ENCODE measurements at regions not wholly inside any gene's neighbourhood (a gene's known extent, or its start where the extent isn't known, plus 50 kb on each side); places are given as distances from the start of the nearest gene placed in this dataset.

GRCh38 chr6:145020114-145020513 lies 715.2 kb downstream of the EPM2A start:
- H3K27me3 ChIP-seq (ENCODE audit: insufficient read depth, low read length), result no peaks in the 10 kb centered on the region
- H3K9ac ChIP-seq (ENCODE audit: low read depth, low read length), result no peak overlapping the region
- peaks cover 3% of the 10 kb centered on the region; the same call in 1 of the 2 replicates for H3K4me1 ChIP-seq (ENCODE audit: insufficient read depth, low read length)
- no peaks in the 10 kb centered on the region for H3K9me3 ChIP-seq (ENCODE audit: insufficient read depth, low read depth, low read length)
- H3K4me3 ChIP-seq (ENCODE audit: low read length), result no peak overlapping the region
- H3K27ac ChIP-seq (ENCODE audit: low read length), result no peak overlapping the region
- H3K36me3 ChIP-seq (ENCODE audit: insufficient read depth, low read depth, low read length), result no peaks in the 10 kb centered on the region

- Histone ChIP-seq H3K36me3 (ENCODE audit: insufficient read depth, low read depth, low read length) (no peaks in the 10 kb centered on the region), H3K9me3 (ENCODE audit: insufficient read depth, low read depth, low read length) (no peaks in the 10 kb centered on the region), H3K4me1 (ENCODE audit: insufficient read depth, low read length) (peaks cover 3% of the 10 kb centered on the region; the same call in 1 of the 2 replicates), H3K9ac (ENCODE audit: low read depth, low read length) (no peak overlapping the region), H3K27me3 (ENCODE audit: insufficient read depth, low read length) (no peaks in the 10 kb centered on the region), H3K4me3 (ENCODE audit: low read length) (no peak overlapping the region), H3K27ac (ENCODE audit: low read length) (no peak overlapping the region)
These were observed 714.8 kb downstream of the EPM2A start for GRCh38 chr6:145020543-145020942.

DNA sequence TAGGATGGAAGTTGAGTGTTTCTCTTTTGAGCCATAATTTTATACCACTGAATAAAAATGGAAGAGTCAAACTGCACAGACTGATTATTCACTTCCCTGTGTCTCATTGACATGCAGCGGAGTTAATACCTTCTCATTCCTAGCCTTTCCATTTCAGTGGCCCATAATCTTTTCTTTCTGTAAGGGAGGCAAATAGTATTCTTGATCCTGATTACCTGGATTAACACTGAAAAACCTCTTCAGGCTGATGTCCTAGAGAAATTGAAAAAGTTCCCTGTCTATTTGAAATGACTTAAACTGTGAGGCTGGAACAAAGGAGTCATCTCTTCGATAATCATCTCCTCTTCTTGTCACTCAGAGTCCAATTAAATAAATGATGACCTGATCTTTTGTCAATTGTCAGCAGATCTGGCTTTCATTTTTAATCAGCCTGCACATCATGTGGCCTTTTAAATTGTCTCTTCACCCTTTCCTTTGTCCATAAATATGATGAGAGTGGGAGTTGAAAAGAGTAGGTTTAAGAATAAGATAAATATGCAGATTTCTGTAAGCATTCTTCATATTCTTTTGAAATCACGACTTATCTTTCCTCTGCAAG lies 713.0 kb downstream of the EPM2A start:
- Histone ChIP-seq H3K4me1 (ENCODE audit: insufficient read depth, low read length) (peaks cover 3% of the 10 kb centered on the region; the same call in 1 of the 2 replicates), H3K36me3 (ENCODE audit: insufficient read depth, low read depth, low read length) (no peaks in the 10 kb centered on the region), H3K4me3 (ENCODE audit: low read length) (no peak overlapping the region), H3K9ac (ENCODE audit: low read depth, low read length) (no peak overlapping the region), H3K27ac (ENCODE audit: low read length) (no peak overlapping the region), H3K27me3 (ENCODE audit: insufficient read depth, low read length) (no peaks in the 10 kb centered on the region), H3K9me3 (ENCODE audit: insufficient read depth, low read depth, low read length) (no peaks in the 10 kb centered on the region)

DNA sequence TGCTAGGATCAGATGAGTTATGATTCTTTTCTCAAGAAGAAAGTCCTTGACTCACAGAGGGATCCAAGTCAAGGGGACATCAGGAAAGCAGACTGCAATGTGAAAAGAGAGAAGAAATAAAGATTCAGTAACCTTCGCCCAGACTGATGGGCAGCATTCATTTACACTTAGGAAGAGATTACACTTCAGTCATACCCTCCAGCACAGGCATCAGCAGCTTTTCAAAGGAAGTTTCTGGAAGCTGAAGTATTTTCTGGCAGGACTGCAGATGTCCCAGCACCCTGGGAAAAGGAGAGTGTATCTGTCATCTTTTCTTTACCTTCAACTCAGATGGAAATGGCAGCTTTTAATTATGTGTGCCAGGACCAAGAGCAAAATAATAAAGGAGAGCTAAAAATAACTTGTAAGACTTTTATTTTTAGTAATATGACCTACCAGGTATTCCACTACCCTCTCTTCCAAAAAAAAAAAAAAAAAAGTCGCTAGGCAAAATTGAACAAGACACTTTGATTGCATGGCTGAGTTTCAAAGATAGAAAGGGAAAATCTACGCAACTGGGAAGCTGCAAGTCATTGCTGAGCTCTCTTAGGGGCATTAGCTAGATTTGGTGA lies 712.1 kb downstream of the EPM2A start:
- Histone ChIP-seq H3K4me3 (ENCODE audit: low read length) (no peak overlapping the region), H3K36me3 (ENCODE audit: insufficient read depth, low read depth, low read length) (no peaks in the 10 kb centered on the region), H3K27me3 (ENCODE audit: insufficient read depth, low read length) (no peaks in the 10 kb centered on the region), H3K4me1 (ENCODE audit: insufficient read depth, low read length) (peaks cover 3% of the 10 kb centered on the region; the same call in 1 of the 2 replicates), H3K9me3 (ENCODE audit: insufficient read depth, low read depth, low read length) (no peaks in the 10 kb centered on the region), H3K9ac (ENCODE audit: low read depth, low read length) (no peak overlapping the region), H3K27ac (ENCODE audit: low read length) (no peak overlapping the region)

GRCh38 chr6:145025488-145025887 lies 709.8 kb downstream of the EPM2A start:
- Histone ChIP-seq H3K4me3 (ENCODE audit: low read length) (no peak overlapping the region), H3K36me3 (ENCODE audit: insufficient read depth, low read depth, low read length) (no peaks in the 10 kb centered on the region), H3K9ac (ENCODE audit: low read depth, low read length) (no peak overlapping the region), H3K4me1 (ENCODE audit: insufficient read depth, low read length) (peaks cover 3% of the 10 kb centered on the region; the same call in 1 of the 2 replicates), H3K9me3 (ENCODE audit: insufficient read depth, low read depth, low read length) (no peaks in the 10 kb centered on the region), H3K27ac (ENCODE audit: low read length) (no peak overlapping the region), H3K27me3 (ENCODE audit: insufficient read depth, low read length) (no peaks in the 10 kb centered on the region)

GRCh38 chr6:145026267-145026679 lies 709.0 kb downstream of the EPM2A start:
- H3K27ac ChIP-seq (ENCODE audit: low read length), result no peak overlapping the region
- no peak overlapping the region for H3K4me3 ChIP-seq (ENCODE audit: low read length)
- H3K36me3 ChIP-seq (ENCODE audit: insufficient read depth, low read depth, low read length), result no peaks in the 10 kb centered on the region
- H3K27me3 ChIP-seq (ENCODE audit: insufficient read depth, low read length), result no peaks in the 10 kb centered on the region
- H3K9me3 ChIP-seq (ENCODE audit: insufficient read depth, low read depth, low read length), result no peaks in the 10 kb centered on the region
- peaks cover 3% of the 10 kb centered on the region; the same call in 1 of the 2 replicates for H3K4me1 ChIP-seq (ENCODE audit: insufficient read depth, low read length)
- no peak overlapping the region for H3K9ac ChIP-seq (ENCODE audit: low read depth, low read length)

DNA sequence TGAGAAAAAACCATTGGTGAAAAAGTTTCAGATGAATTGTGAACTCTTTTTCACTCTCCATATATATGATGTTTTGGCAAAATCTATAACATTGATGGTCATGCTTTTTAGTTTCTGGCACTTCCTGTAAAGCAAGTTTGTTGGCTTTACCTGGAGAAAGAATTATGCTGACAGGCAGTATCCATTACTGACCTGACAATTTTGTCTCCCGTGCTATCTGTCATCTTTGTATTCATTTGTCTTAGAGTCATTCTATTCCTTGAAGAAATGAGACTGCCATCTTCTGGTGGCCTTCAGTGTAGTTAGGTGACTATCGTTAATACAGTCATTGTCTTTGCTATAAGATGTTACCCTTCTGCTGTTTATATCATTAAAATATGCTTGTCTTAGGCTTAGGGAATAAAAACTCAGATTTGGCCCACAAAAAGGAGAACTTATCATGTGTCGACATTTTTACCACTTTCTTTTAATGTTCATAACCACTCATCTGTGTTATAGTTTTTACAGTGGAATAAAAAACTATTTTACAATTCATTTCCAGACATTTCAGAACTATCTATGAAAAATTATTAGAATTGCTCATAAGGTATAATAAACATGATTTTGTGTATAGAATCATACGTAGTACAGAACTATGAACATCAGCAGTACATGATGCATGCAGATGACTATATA lies 707.0 kb downstream of the EPM2A start:
- no peaks in the 10 kb centered on the region for H3K4me1 ChIP-seq (ENCODE audit: insufficient read depth, low read length)
- no peak overlapping the region for H3K4me3 ChIP-seq (ENCODE audit: low read length)
- no peak overlapping the region for H3K27ac ChIP-seq (ENCODE audit: low read length)
- no peak overlapping the region for H3K9ac ChIP-seq (ENCODE audit: low read depth, low read length)
- no peaks in the 10 kb centered on the region for H3K36me3 ChIP-seq (ENCODE audit: insufficient read depth, low read depth, low read length)
- no peaks in the 10 kb centered on the region for H3K27me3 ChIP-seq (ENCODE audit: insufficient read depth, low read length)
- no peaks in the 10 kb centered on the region for H3K9me3 ChIP-seq (ENCODE audit: insufficient read depth, low read depth, low read length)

DNA sequence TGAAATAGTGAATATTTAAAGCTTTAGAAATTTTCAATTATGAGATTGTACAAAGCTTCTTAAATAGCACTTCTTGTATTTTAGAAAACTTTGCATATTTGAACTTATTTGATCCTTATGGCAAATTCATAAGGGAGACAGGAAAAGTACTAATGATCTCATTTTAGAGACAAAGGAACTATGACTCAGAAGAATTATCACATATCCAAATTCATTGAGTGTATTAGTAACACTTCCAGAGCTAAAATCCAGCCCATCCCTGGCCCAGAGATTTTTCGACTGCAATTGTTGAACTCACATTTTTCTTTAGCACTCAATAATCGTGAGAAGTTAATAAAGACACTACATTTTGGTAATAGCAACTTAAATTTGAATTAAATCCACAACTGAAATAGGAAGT lies 704.3 kb downstream of the EPM2A start:
- no peaks in the 10 kb centered on the region for H3K4me1 ChIP-seq (ENCODE audit: insufficient read depth, low read length)
- no peaks in the 10 kb centered on the region for H3K27me3 ChIP-seq (ENCODE audit: insufficient read depth, low read length)

GRCh38 chr6:145031962-145032361 lies 703.4 kb downstream of the EPM2A start:
- H3K4me1 ChIP-seq (ENCODE audit: insufficient read depth, low read length), result no peaks in the 10 kb centered on the region
- H3K27me3 ChIP-seq (ENCODE audit: insufficient read depth, low read length), result no peaks in the 10 kb centered on the region
- no peak overlapping the region for H3K4me3 ChIP-seq (ENCODE audit: low read length)
- H3K27ac ChIP-seq (ENCODE audit: low read length), result no peak overlapping the region
- no peaks in the 10 kb centered on the region for H3K9me3 ChIP-seq (ENCODE audit: insufficient read depth, low read depth, low read length)
- no peaks in the 10 kb centered on the region for H3K36me3 ChIP-seq (ENCODE audit: insufficient read depth, low read depth, low read length)
- no peak overlapping the region for H3K9ac ChIP-seq (ENCODE audit: low read depth, low read length)

More for the DNA sequence above, 704.3 kb downstream of the EPM2A start:
- Histone ChIP-seq H3K4me3 (ENCODE audit: low read length) (no peak overlapping the region), H3K27ac (ENCODE audit: low read length) (no peak overlapping the region), H3K9ac (ENCODE audit: low read depth, low read length) (no peak overlapping the region), H3K9me3 (ENCODE audit: insufficient read depth, low read depth, low read length) (no peaks in the 10 kb centered on the region), H3K36me3 (ENCODE audit: insufficient read depth, low read depth, low read length) (no peaks in the 10 kb centered on the region)

DNA sequence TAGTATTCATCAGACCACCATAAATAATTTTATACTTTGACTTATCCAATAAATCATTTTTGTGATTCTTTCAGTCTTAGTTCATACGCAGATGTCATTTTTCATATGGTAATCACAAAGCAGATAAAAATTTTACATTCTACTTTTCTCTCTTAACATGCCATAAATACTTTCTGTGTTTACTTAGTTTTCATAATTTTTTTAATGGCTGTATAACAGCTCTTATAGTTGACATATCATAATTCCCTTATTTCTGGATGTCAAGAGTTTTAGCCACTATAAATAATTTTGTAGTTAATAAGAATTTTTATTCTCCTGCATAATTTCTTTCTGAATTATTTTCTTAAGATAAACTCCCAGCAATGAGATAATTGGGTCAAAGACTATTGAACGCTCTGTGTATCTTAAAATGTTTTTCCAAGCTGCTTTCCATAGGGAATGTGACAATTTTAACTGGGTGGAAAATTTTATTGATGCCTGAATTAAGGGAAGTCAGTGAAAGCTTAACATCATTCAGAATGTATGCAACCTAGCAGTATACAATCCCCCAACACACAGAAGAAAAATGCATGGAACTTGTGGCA lies 702.7 kb downstream of the EPM2A start:
- Histone ChIP-seq H3K4me3 (ENCODE audit: low read length) (no peak overlapping the region), H3K9ac (ENCODE audit: low read depth, low read length) (no peak overlapping the region), H3K27ac (ENCODE audit: low read length) (no peak overlapping the region), H3K36me3 (ENCODE audit: insufficient read depth, low read depth, low read length) (no peaks in the 10 kb centered on the region), H3K4me1 (ENCODE audit: insufficient read depth, low read length) (no peaks in the 10 kb centered on the region), H3K9me3 (ENCODE audit: insufficient read depth, low read depth, low read length) (no peaks in the 10 kb centered on the region), H3K27me3 (ENCODE audit: insufficient read depth, low read length) (no peaks in the 10 kb centered on the region)

GRCh38 chr6:145034664-145035063 lies 700.7 kb downstream of the EPM2A start:
- H3K27ac ChIP-seq (ENCODE audit: low read length), result no peak overlapping the region
- H3K4me3 ChIP-seq (ENCODE audit: low read length), result no peak overlapping the region
- no peaks in the 10 kb centered on the region for H3K9me3 ChIP-seq (ENCODE audit: insufficient read depth, low read depth, low read length)
- no peaks in the 10 kb centered on the region for H3K36me3 ChIP-seq (ENCODE audit: insufficient read depth, low read depth, low read length)
- no peaks in the 10 kb centered on the region for H3K4me1 ChIP-seq (ENCODE audit: insufficient read depth, low read length)
- no peaks in the 10 kb centered on the region for H3K27me3 ChIP-seq (ENCODE audit: insufficient read depth, low read length)
- H3K9ac ChIP-seq (ENCODE audit: low read depth, low read length), result no peak overlapping the region

DNA sequence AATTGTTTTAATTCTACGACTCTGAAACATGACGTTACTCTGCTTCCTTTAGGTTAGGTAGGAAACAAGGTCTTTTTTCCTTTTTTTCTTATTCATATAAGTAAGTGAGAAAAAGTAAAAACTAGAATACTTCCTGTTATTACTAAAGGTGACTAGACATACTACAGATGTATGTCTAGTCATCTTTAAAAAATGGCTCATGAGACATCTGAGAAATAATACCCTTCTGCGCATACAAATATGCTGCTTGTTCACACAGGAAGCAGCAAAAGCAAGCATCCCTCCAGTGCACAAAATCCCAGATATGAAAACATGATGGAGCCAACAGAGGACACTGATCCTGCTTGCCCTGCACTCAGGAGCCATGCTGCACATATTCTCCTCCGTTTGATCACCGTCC lies 699.1 kb downstream of the EPM2A start:
- no peak overlapping the region for H3K27ac ChIP-seq (ENCODE audit: low read length)
- no peak overlapping the region for H3K9ac ChIP-seq (ENCODE audit: low read depth, low read length)
- H3K9me3 ChIP-seq (ENCODE audit: insufficient read depth, low read depth, low read length), result no peaks in the 10 kb centered on the region

More for the DNA sequence above, 699.1 kb downstream of the EPM2A start:
- Histone ChIP-seq H3K27me3 (ENCODE audit: insufficient read depth, low read length) (no peaks in the 10 kb centered on the region), H3K36me3 (ENCODE audit: insufficient read depth, low read depth, low read length) (no peaks in the 10 kb centered on the region), H3K4me1 (ENCODE audit: insufficient read depth, low read length) (no peaks in the 10 kb centered on the region), H3K4me3 (ENCODE audit: low read length) (no peak overlapping the region)

All from iPS-20b (cell line).